HUES6 (cell line): ENCODE measurements at regions not wholly inside any gene's neighbourhood (a gene's known extent, or its start where the extent isn't known, plus 50 kb on each side); places are given as distances from the start of the nearest gene placed in this dataset.

ENCODE experiments used
- H3K27ac ChIP-seq: 2 replicates; pipeline ENCODE4 v1.7.0; 2013; ENCODE audit warnings: low read depth, mild to moderate bottlenecking, low read length, inconsistent platforms
- H3K27me3 ChIP-seq: 2 replicates; pipeline ENCODE4 v1.6.1; 2013; ENCODE audit warnings: low read length; ENCODE audit not compliant: control insufficient read depth, insufficient read depth
- H3K36me3 ChIP-seq: 2 replicates; pipeline ENCODE4 v1.6.1; 2013; ENCODE audit warnings: low read length; ENCODE audit not compliant: control insufficient read depth, insufficient read depth
- H3K4me1 ChIP-seq: 2 replicates; pipeline ENCODE4 v1.6.1; 2013; ENCODE audit warnings: low read length; ENCODE audit not compliant: control insufficient read depth, insufficient read depth
- H3K4me3 ChIP-seq: 2 replicates; pipeline ENCODE4 v1.5.1; 2013; ENCODE audit warnings: low read depth, low read length
- H3K9ac ChIP-seq: one replicate; pipeline ENCODE4 v1.6.1; 2013; ENCODE audit warnings: mild to moderate bottlenecking, low read length
- H3K9me3 ChIP-seq: 2 replicates; pipeline ENCODE4 v1.6.1; 2013; ENCODE audit warnings: low read depth, low read length; ENCODE audit not compliant: control insufficient read depth, insufficient read depth

GRCh38 chr16:85248857-85249256 lies 136.6 kb upstream of the CIBAR2 start:
- no peaks in the 10 kb centered on the region for H3K36me3 ChIP-seq
- H3K27me3 ChIP-seq = no peaks in the 10 kb centered on the region
- no peaks in the 10 kb centered on the region for H3K9me3 ChIP-seq
- H3K4me1 ChIP-seq = peaks cover 23% of the 10 kb centered on the region
- H3K9ac ChIP-seq = no peak overlapping the region
- no peak overlapping the region for H3K4me3 ChIP-seq
- H3K27ac ChIP-seq = no peak overlapping the region

DNA sequence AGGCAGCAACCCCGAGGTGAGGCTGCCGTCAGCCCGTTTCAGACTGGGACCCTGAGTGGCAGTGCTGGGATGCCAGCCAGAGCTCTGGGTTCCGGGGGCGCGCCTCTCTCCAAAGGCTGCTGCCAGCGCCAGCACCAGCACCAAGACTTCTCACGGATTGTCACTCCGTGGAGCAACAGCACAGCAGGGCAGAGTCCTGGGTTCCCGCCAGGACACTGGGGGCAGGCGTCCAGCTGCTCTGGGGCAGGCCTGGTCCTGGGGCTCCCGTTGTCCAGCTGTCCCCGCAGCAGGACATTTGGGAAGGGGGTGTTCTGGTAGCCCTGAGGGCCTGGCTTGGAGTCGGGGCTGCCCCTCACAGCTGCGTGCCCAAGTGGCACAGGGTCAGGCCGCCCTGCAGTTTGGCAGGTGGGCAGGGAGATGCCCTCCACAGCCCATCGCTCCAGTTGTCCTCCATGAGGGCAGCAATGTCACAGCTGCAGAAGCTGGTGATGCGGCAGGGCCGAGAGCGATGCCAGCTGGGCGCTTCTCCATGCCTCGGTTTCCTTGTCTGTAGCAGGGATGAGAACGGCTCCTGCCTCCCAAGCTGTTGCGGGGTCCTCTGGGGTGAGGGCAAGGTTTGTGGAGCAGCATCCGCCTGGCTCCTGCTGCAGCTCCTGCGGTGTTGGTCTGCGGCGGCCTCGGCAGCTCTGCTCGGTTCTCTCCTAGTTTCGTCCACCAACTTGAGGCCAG lies 137.3 kb upstream of the CIBAR2 start:
- Histone ChIP-seq H3K9me3 (no peaks in the 10 kb centered on the region), H3K27ac (no peak overlapping the region), H3K4me3 (no peak overlapping the region), H3K27me3 (no peaks in the 10 kb centered on the region), H3K4me1 (peaks cover 23% of the 10 kb centered on the region), H3K36me3 (no peaks in the 10 kb centered on the region), H3K9ac (no peak overlapping the region)

- Histone ChIP-seq H3K36me3 (no peaks in the 10 kb centered on the region), H3K27me3 (no peaks in the 10 kb centered on the region), H3K9me3 (no peaks in the 10 kb centered on the region), H3K9ac (no peak overlapping the region), H3K4me3 (no peak overlapping the region), H3K27ac (no peak overlapping the region), H3K4me1 (peaks cover 23% of the 10 kb centered on the region)
Observed at GRCh38 chr16:85250147-85250463, 137.8 kb upstream of the CIBAR2 start.

GRCh38 chr16:85250609-85251223 lies 138.4 kb upstream of the CIBAR2 start:
- Histone ChIP-seq H3K27ac (no peak overlapping the region), H3K9ac (no peak overlapping the region), H3K4me1 (peaks cover 23% of the 10 kb centered on the region), H3K4me3 (no peak overlapping the region), H3K9me3 (no peaks in the 10 kb centered on the region), H3K36me3 (no peaks in the 10 kb centered on the region), H3K27me3 (no peaks in the 10 kb centered on the region)

DNA sequence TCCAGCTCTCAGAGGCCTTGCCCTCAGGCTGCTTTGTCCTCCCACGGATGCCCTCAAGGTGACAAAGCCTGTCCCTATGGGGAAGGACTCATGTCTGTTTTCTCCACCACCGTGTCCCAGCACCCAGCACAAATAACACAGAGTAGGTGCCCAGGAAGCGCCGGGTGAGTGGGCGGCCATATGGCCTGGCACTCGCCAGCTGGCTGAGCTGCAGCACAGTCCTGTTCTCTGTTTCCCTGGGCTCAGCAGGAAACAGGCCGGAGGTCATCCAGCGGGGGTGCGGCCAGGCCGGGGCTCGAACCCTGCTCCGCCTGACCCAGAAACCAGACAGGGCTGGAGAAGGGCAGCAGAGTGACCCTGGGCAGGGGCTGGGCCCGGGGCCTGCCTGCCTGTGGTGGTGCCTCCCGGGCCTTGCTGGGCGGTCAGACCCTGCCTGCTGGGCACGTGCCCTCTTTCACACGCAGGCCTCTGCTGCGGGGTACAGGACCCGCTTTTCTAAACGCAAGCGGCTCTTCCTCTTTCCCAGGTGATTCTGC lies 139.0 kb upstream of the CIBAR2 start:
- no peaks in the 10 kb centered on the region for H3K9me3 ChIP-seq
- H3K9ac ChIP-seq = no peak overlapping the region
- peaks cover 23% of the 10 kb centered on the region for H3K4me1 ChIP-seq
- no peaks in the 10 kb centered on the region for H3K27me3 ChIP-seq
- H3K27ac ChIP-seq = no peak overlapping the region
- no peak overlapping the region for H3K4me3 ChIP-seq
- H3K36me3 ChIP-seq = no peaks in the 10 kb centered on the region

DNA sequence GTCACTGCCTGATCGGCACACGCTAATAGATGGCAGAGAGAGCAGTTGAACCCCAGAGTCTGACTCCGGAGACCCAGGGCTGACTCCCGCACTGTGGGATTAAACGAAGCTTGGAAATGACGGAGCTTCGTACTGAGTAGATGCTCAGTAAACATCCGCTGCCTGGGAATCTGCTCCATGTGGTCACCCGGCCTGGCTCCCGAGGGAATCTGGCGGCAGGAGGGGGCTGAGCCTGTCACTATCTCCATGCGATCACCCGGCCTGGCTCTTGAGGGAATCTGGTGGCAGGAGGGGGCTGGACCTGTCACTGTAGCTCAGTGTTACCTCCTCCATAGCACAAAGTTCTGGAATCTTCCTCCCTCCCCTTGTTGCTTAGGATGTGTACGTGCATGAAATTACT lies 139.7 kb upstream of the CIBAR2 start:
- no peaks in the 10 kb centered on the region for H3K9me3 ChIP-seq
- no peak overlapping the region for H3K4me3 ChIP-seq
- no peak overlapping the region for H3K9ac ChIP-seq
- H3K4me1 ChIP-seq = peaks cover 19% of the 10 kb centered on the region
- no peaks in the 10 kb centered on the region for H3K36me3 ChIP-seq
- no peaks in the 10 kb centered on the region for H3K27me3 ChIP-seq
- no peak overlapping the region for H3K27ac ChIP-seq

GRCh38 chr16:85252461-85252860 lies 140.2 kb upstream of the CIBAR2 start:
- H3K4me1 ChIP-seq = peaks cover 16% of the 10 kb centered on the region
- no peaks in the 10 kb centered on the region for H3K9me3 ChIP-seq
- no peak overlapping the region for H3K4me3 ChIP-seq
- no peaks in the 10 kb centered on the region for H3K27me3 ChIP-seq
- H3K9ac ChIP-seq = no peak overlapping the region
- H3K36me3 ChIP-seq = no peaks in the 10 kb centered on the region
- no peak overlapping the region for H3K27ac ChIP-seq

DNA sequence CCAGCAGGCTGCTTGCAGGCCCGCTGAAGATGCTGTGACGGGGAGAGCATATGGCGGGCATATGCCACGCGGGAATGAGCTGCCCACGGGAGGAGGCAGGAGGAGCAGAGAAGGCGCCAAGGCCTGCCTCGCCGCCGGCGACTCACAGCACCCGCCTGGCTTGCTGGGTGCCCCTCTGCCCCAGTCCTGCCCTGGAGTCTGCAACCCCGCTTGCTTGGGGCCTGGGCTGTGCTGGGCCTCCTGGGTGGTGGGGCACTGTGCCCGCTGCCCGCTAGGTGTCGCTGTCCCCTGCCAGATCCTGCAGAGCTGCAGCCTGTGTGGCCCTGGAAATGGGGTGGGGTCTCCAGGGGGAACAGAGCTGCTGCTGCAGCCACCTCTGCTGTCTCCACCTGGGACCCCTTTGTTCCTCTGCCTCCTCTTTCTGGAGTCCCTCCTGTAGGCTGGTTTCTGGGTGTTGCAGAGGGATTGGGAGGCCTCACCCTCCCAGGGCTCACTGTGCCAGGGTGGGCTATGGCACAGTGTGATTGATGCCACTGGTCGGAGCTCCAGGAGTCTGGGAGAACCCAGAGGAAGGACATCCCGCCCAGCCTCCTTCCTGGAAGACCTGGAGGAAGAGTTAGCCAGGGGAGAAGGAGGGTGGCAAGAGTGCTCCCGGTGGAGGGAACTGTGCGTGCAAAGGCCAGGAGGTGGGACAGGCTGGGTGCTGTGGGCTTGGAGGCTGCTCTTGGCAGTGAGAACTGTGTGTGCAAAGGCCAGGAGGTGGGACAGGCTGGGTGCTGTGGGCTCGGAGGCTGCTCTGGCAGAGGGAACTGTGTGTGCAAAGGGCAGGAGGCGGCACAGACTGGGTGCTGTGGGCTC lies 141.0 kb upstream of the CIBAR2 start:
- H3K36me3 ChIP-seq = no peaks in the 10 kb centered on the region
- H3K4me3 ChIP-seq = no peak overlapping the region
- H3K27me3 ChIP-seq = no peaks in the 10 kb centered on the region
- no peak overlapping the region for H3K9ac ChIP-seq
- H3K4me1 ChIP-seq = peaks cover 16% of the 10 kb centered on the region
- H3K9me3 ChIP-seq = no peaks in the 10 kb centered on the region
- no peak overlapping the region for H3K27ac ChIP-seq

DNA sequence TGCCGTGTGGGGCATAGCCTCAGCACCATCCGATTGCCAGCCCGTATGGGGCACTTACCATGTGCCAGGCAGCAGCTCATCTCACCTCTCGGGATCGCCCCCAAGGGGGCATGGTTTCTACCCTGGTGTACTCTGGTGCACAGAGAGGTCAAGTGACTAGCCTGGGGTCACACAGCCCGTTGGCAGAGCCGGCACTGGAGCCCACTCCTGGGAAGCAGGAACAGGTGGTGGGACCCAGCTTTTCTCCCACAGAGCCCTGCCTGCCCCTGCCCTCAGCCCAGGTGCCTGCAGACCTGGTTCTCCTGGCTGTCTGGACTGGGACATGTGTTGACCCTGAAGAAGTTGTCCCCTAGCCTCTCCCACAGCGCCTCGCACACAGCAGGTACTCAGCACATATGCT lies 141.8 kb upstream of the CIBAR2 start:
- no peaks in the 10 kb centered on the region for H3K27me3 ChIP-seq
- H3K4me3 ChIP-seq = no peak overlapping the region

DNA sequence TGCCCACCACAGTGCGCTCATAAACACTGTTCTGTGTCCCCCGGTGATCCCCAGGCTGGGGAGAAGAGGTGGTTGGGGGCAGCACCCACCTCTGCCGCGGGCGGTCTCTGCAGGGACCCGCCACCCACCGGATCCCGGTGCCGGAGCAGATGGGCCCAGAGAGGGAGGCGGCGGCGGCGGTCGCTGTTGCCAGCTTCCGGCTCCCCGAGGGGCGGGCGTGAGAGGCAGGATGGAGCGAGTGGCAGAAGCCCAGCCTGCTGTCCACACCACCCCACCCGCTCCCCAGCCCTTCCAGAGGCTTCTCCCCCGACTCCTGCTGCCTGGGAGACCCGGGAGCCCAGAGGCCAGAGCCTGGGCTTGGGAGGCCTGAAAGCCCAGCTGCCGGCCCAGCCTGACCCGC lies 142.6 kb upstream of the CIBAR2 start:
- Histone ChIP-seq H3K4me1 (peaks cover 18% of the 10 kb centered on the region), H3K27ac (no peak overlapping the region), H3K4me3 (no peak overlapping the region), H3K27me3 (no peaks in the 10 kb centered on the region), H3K9me3 (no peaks in the 10 kb centered on the region), H3K36me3 (no peaks in the 10 kb centered on the region), H3K9ac (no peak overlapping the region)

More for the DNA sequence above, 141.8 kb upstream of the CIBAR2 start:
- Histone ChIP-seq H3K4me1 (peaks cover 16% of the 10 kb centered on the region), H3K9ac (no peak overlapping the region), H3K9me3 (no peaks in the 10 kb centered on the region), H3K36me3 (no peaks in the 10 kb centered on the region), H3K27ac (no peak overlapping the region)

GRCh38 chr16:85255777-85256176 lies 143.5 kb upstream of the CIBAR2 start:
- H3K4me1 ChIP-seq = peaks cover 15% of the 10 kb centered on the region
- no peaks in the 10 kb centered on the region for H3K27me3 ChIP-seq
- no peak overlapping the region for H3K27ac ChIP-seq
- no peak overlapping the region for H3K4me3 ChIP-seq
- H3K9me3 ChIP-seq = no peaks in the 10 kb centered on the region
- no peak overlapping the region for H3K9ac ChIP-seq
- H3K36me3 ChIP-seq = no peaks in the 10 kb centered on the region
